CD4-positive, CD25-positive, alpha-beta regulatory T cell (primary cell): ENCODE measurements at regions not wholly inside any gene's neighbourhood (a gene's known extent, or its start where the extent isn't known, plus 50 kb on each side); places are given as distances from the start of the nearest gene placed in this dataset.
A peak's percentile ranks its signal among the peaks of the same experiment; 100 is the strongest.
"Not testable (repeated sequence)": the region's sequence is repeated elsewhere in the genome, so short reads cannot be mapped to it uniquely, and the experiment has no call there.

Experiments used
- ATAC-seq, 2 donors: fragments of 150-1000 bp; cut with Tn5 transposase; one replicate each; pipeline ENCODE4 v1.10.0; 2021; ENCODE audit warnings: low read depth in 2 of 2, moderate number of reproducible peaks in 2 of 2, moderate library complexity in 1 of 2
- DNase-seq, 3 donors: peaks; one replicate each; pipeline versions ENCODE4 v3.0.0 to v3.0.0-alpha.2; 2012 to 2022; ENCODE audit warnings: mixed read lengths in 1 of 3
- H3K27ac ChIP-seq: one replicate; pipeline ENCODE4 v1.7.0; 2013; ENCODE audit warnings: mild to moderate bottlenecking, low read length; ENCODE audit not compliant: insufficient read depth, poor library complexity, severe bottlenecking
- H3K27me3 ChIP-seq: one replicate; pipeline ENCODE4 v1.7.0; 2013; ENCODE audit warnings: low read length; ENCODE audit not compliant: control insufficient read depth, insufficient read depth
- H3K36me3 ChIP-seq: one replicate; pipeline ENCODE4 v1.7.0; 2013; ENCODE audit warnings: mild to moderate bottlenecking, low read length, moderate library complexity; ENCODE audit not compliant: control insufficient read depth, insufficient read depth
- H3K4me1 ChIP-seq: 2 replicates; pipeline ENCODE4 v1.7.0; 2013; ENCODE audit warnings: mild to moderate bottlenecking, low read length; ENCODE audit not compliant: insufficient read depth, control insufficient read depth, poor library complexity, severe bottlenecking
- H3K4me3 ChIP-seq: one replicate; pipeline ENCODE4 v1.7.0; 2013; ENCODE audit warnings: low read depth, mild to moderate bottlenecking, low read length, moderate library complexity
- H3K9me3 ChIP-seq, 2 experiments: 1 replicate in 1 of 2; 2 replicates in 1 of 2; pipeline ENCODE4 v1.7.0; 2013; ENCODE audit warnings: low read length in 2 of 2, mild to moderate bottlenecking in 1 of 2, moderate library complexity in 1 of 2; ENCODE audit not compliant: control insufficient read depth in 2 of 2
- H3K27ac Mint-ChIP-seq, 3 donors: one replicate each; pipeline ENCODE4 v1.8.0; 2020 to 2022; ENCODE audit warnings: mild to moderate bottlenecking in 3 of 3, mixed read lengths in 3 of 3, moderate library complexity in 2 of 3
- H3K27me3 Mint-ChIP-seq: one replicate; pipeline ENCODE4 v1.8.0; 2022; ENCODE audit warnings: mild to moderate bottlenecking, mixed read lengths
- H3K36me3 Mint-ChIP-seq: one replicate; pipeline ENCODE4 v1.8.0; 2020; ENCODE audit warnings: mixed read lengths
- H3K4me1 Mint-ChIP-seq, 4 donors: one replicate each; pipeline ENCODE4 v1.8.0; 2020 to 2022; ENCODE audit warnings: mixed read lengths in 4 of 4, mild to moderate bottlenecking in 1 of 4
- H3K4me3 Mint-ChIP-seq, 4 donors: one replicate each; pipeline ENCODE4 v1.8.0; 2020 to 2022; ENCODE audit warnings: mild to moderate bottlenecking in 4 of 4, mixed read lengths in 4 of 4, moderate library complexity in 3 of 4
- H3K9me3 Mint-ChIP-seq, 7 donors: one replicate each; pipeline ENCODE4 v1.8.0; 2020 to 2022; ENCODE audit warnings: mixed read lengths in 7 of 7, mild to moderate bottlenecking in 3 of 7, moderate library complexity in 2 of 7

- not testable (repeated sequence) for H3K27ac ChIP-seq, H3K36me3 Mint-ChIP-seq, H3K4me3 ChIP-seq, DNase-seq, H3K4me3 Mint-ChIP-seq, H3K27me3 Mint-ChIP-seq, H3K9me3 ChIP-seq, H3K36me3 ChIP-seq, H3K4me1 Mint-ChIP-seq, ATAC-seq, H3K9me3 Mint-ChIP-seq, H3K27me3 ChIP-seq, H3K27ac Mint-ChIP-seq, H3K4me1 ChIP-seq
Observed at GRCh38 chr21:28281357-28281756, 711.3 kb downstream of the LTN1 start.

- Mint-ChIP-seq H3K4me3 (no peak overlapping the region), H3K27ac (no peak overlapping the region), H3K9me3 (peaks cover 2 to 8% (median 6%) of the 10 kb centered on the region in 7 donors), H3K4me1 (no peaks in the 10 kb centered on the region), H3K36me3 (no peaks in the 10 kb centered on the region), H3K27me3 (no peaks in the 10 kb centered on the region)
- Histone ChIP-seq H3K27ac (no peak overlapping the region), H3K27me3 (no peaks in the 10 kb centered on the region), H3K36me3 (no peaks in the 10 kb centered on the region), H3K9me3 (no peaks in the 10 kb centered on the region), H3K4me3 (no peak overlapping the region), H3K4me1 (no peaks in the 10 kb centered on the region)
- ATAC-seq (no peak), DNase-seq (no peak)
Observed at GRCh38 chr21:28280611-28281010, 712.1 kb downstream of the LTN1 start.

GRCh38 chr21:28277324-28277723, 715.4 kb downstream of the LTN1 start:
- no peak overlapping the region for H3K4me3 ChIP-seq
- no peaks in the 10 kb centered on the region for H3K27me3 Mint-ChIP-seq
- H3K9me3 ChIP-seq = no peaks in the 10 kb centered on the region
- no peaks in the 10 kb centered on the region for H3K4me1 Mint-ChIP-seq
- H3K36me3 ChIP-seq = no peaks in the 10 kb centered on the region
- no peak for ATAC-seq
- H3K4me1 ChIP-seq = no peaks in the 10 kb centered on the region
- H3K36me3 Mint-ChIP-seq = no peaks in the 10 kb centered on the region
- H3K9me3 Mint-ChIP-seq = peaks cover under 1 to 9% (median 6%) of the 10 kb centered on the region in 7 donors
- H3K27me3 ChIP-seq = no peaks in the 10 kb centered on the region
- DNase-seq = no peak
- no peak overlapping the region for H3K27ac Mint-ChIP-seq
- no peak overlapping the region for H3K4me3 Mint-ChIP-seq
- no peak overlapping the region for H3K27ac ChIP-seq

GRCh38 chr21:28272272-28272992, 720.2 kb downstream of the LTN1 start:
- H3K4me3 Mint-ChIP-seq = no peak overlapping the region
- H3K4me3 ChIP-seq = no peak overlapping the region
- H3K27me3 Mint-ChIP-seq = no peaks in the 10 kb centered on the region
- H3K4me1 Mint-ChIP-seq = no peaks in the 10 kb centered on the region
- H3K27ac ChIP-seq = no peak overlapping the region
- no peaks in the 10 kb centered on the region for H3K27me3 ChIP-seq
- no peaks in the 10 kb centered on the region for H3K9me3 ChIP-seq
- ATAC-seq (no peak), DNase-seq (peak in 1 of 3 donors; percentile 1)
- H3K27ac Mint-ChIP-seq = no peak overlapping the region
- peaks cover 0 to 13% (median 2%) of the 10 kb centered on the region in 7 donors for H3K9me3 Mint-ChIP-seq
- H3K36me3 Mint-ChIP-seq = no peaks in the 10 kb centered on the region
- no peaks in the 10 kb centered on the region for H3K36me3 ChIP-seq
- no peaks in the 10 kb centered on the region for H3K4me1 ChIP-seq

- Mint-ChIP-seq H3K4me3 (no peak overlapping the region), H3K4me1 (no peaks in the 10 kb centered on the region), H3K27me3 (no peaks in the 10 kb centered on the region), H3K9me3 (peaks cover 0 to 17% (median 2%) of the 10 kb centered on the region in 7 donors), H3K36me3 (no peaks in the 10 kb centered on the region), H3K27ac (no peak overlapping the region)
- Histone ChIP-seq H3K27me3 (no peaks in the 10 kb centered on the region), H3K9me3 (no peaks in the 10 kb centered on the region), H3K4me1 (no peaks in the 10 kb centered on the region), H3K4me3 (no peak overlapping the region), H3K27ac (no peak overlapping the region), H3K36me3 (no peaks in the 10 kb centered on the region)
- DNase-seq (no peak), ATAC-seq (no peak)
Observed at GRCh38 chr21:28269173-28269572, 723.5 kb downstream of the LTN1 start.

GRCh38 chr21:28268685-28269084, 724.0 kb downstream of the LTN1 start:
- Mint-ChIP-seq H3K9me3 (peaks cover 0 to 13% (median 2%) of the 10 kb centered on the region in 7 donors), H3K4me1 (no peaks in the 10 kb centered on the region), H3K27ac (no peak overlapping the region), H3K27me3 (no peaks in the 10 kb centered on the region), H3K4me3 (no peak overlapping the region), H3K36me3 (no peaks in the 10 kb centered on the region)
- no peak for DNase-seq
- no peak for ATAC-seq
- Histone ChIP-seq H3K27ac (no peak overlapping the region), H3K27me3 (no peaks in the 10 kb centered on the region), H3K4me1 (no peaks in the 10 kb centered on the region), H3K4me3 (no peak overlapping the region), H3K9me3 (no peaks in the 10 kb centered on the region), H3K36me3 (no peaks in the 10 kb centered on the region)

- no peak for ATAC-seq
- Histone ChIP-seq H3K27ac (no peak overlapping the region), H3K9me3 (no peaks in the 10 kb centered on the region), H3K4me3 (no peak overlapping the region), H3K27me3 (no peaks in the 10 kb centered on the region), H3K4me1 (no peaks in the 10 kb centered on the region), H3K36me3 (no peaks in the 10 kb centered on the region)
- no peaks in the 10 kb centered on the region for H3K4me1 Mint-ChIP-seq
- no peaks in the 10 kb centered on the region for H3K27me3 Mint-ChIP-seq
- H3K9me3 Mint-ChIP-seq = peaks cover 0 to 10% (median 2%) of the 10 kb centered on the region in 7 donors
- no peak overlapping the region for H3K27ac Mint-ChIP-seq
- H3K36me3 Mint-ChIP-seq = no peaks in the 10 kb centered on the region
- no peak overlapping the region for H3K4me3 Mint-ChIP-seq
- no peak for DNase-seq
Observed at GRCh38 chr21:28267449-28267848, 725.2 kb downstream of the LTN1 start.

GRCh38 chr21:28266061-28266460, 726.6 kb downstream of the LTN1 start:
- no peak for DNase-seq
- Histone ChIP-seq H3K27ac (no peak overlapping the region), H3K4me1 (no peaks in the 10 kb centered on the region), H3K27me3 (no peaks in the 10 kb centered on the region), H3K4me3 (no peak overlapping the region), H3K9me3 (no peaks in the 10 kb centered on the region), H3K36me3 (no peaks in the 10 kb centered on the region)
- no peak for ATAC-seq
- Mint-ChIP-seq H3K4me3 (no peak overlapping the region), H3K9me3 (peaks cover 0 to 10% (median 2%) of the 10 kb centered on the region in 7 donors), H3K27me3 (no peaks in the 10 kb centered on the region), H3K36me3 (no peaks in the 10 kb centered on the region), H3K27ac (no peak overlapping the region), H3K4me1 (no peaks in the 10 kb centered on the region)
